ENCODE measurements at regions not wholly inside any gene's neighbourhood (a gene's known extent, or its start where the extent isn't known, plus 50 kb on each side); places are given as distances from the start of the nearest gene placed in this dataset.

- no peak for TF ChIP-seq EZH2phosphoT487 (IDR thresholded peaks at IDR 0.05; ENCODE audit: insufficient read depth, low read depth)
- TF ChIP-seq EZH2 (IDR thresholded peaks at IDR 0.05; ENCODE audit: insufficient read depth, poor library complexity, severe bottlenecking) = no peak
Observed at GRCh38 chr13:105412171-105412570, 1123.3 kb downstream of the EFNB2 start.
